HEK293 (cell line): ENCODE measurements at regions not wholly inside any gene's neighbourhood (a gene's known extent, or its start where the extent isn't known, plus 50 kb on each side); places are given as distances from the start of the nearest gene placed in this dataset.
"Not testable (repeated sequence)": the region's sequence is repeated elsewhere in the genome, so short reads cannot be mapped to it uniquely, and the experiment has no call there.

Source experiments
- BCL11A ChIP-seq: fragments of 450-650 bp; formaldehyde crosslinking; IDR thresholded peaks from 2 replicates; pipeline ENCODE4 v1.5.1; 2016; ENCODE audit warnings: low read depth, missing biosample characterization, missing genetic modification characterization
- CTCF ChIP-seq: fragments of 450-650 bp; formaldehyde crosslinking; IDR thresholded peaks from 2 replicates; pipeline ENCODE4 v1.5.1; 2016; ENCODE audit warnings: missing biosample characterization, missing genetic modification characterization
- GFI1B ChIP-seq: fragments of 450-650 bp; formaldehyde crosslinking; IDR thresholded peaks from 2 replicates; pipeline ENCODE4 v1.5.1; 2016; ENCODE audit warnings: missing biosample characterization, missing genetic modification characterization
- INSM2 ChIP-seq: fragments of 450-650 bp; formaldehyde crosslinking; IDR thresholded peaks from 2 replicates; pipeline ENCODE4 v1.5.1; 2016; ENCODE audit warnings: missing biosample characterization, missing genetic modification characterization
- ZBTB21 ChIP-seq: fragments of 450-650 bp; formaldehyde crosslinking; IDR thresholded peaks from 2 replicates; pipeline ENCODE4 v1.5.1; 2017; ENCODE audit warnings: missing biosample characterization, missing genetic modification characterization
- ZNF132 ChIP-seq: fragments of 450-650 bp; formaldehyde crosslinking; IDR thresholded peaks from 2 replicates; pipeline ENCODE4 v1.5.1; 2017; ENCODE audit warnings: missing biosample characterization, missing genetic modification characterization, borderline replicate concordance
- ZNF133 ChIP-seq: fragments of 450-650 bp; formaldehyde crosslinking; IDR thresholded peaks from 2 replicates; pipeline ENCODE4 v1.5.1; 2016; ENCODE audit warnings: missing biosample characterization, missing genetic modification characterization
- ZNF350 ChIP-seq: fragments of 450-650 bp; formaldehyde crosslinking; IDR thresholded peaks from 2 replicates; pipeline ENCODE4 v1.5.0; 2017; ENCODE audit warnings: missing biosample characterization, mild to moderate bottlenecking, missing genetic modification characterization
- ZNF792 ChIP-seq: fragments of 450-650 bp; formaldehyde crosslinking; IDR thresholded peaks from 2 replicates; pipeline ENCODE4 v1.5.1; 2016; ENCODE audit warnings: missing biosample characterization, missing genetic modification characterization

- not testable (repeated sequence) for TF ChIP-seq INSM2; CTCF; ZNF792 (tag by site-specific recombination); GFI1B (tag by site-specific recombination); ZNF350 (tag by site-specific recombination); ZBTB21; ZNF132; BCL11A; ZNF133 (tag by site-specific recombination)
These were observed 67.8 kb upstream of the GBE1 start for GRCh38 chr3:81829272-81829671.
